Suprapubic skin (tissue), 4 donors: ENCODE measurements at regions not wholly inside any gene's neighbourhood (a gene's known extent, or its start where the extent isn't known, plus 50 kb on each side); places are given as distances from the start of the nearest gene placed in this dataset.

Source experiments
- DNase-seq, 2 donors: peaks; one replicate each; pipeline ENCODE4 v3.0.0-alpha.2; 2019; ENCODE audit warnings: low spot score in 2 of 2
- H3K27ac ChIP-seq: fragments of 200-600 bp; sonication (generic); one replicate; pipeline ENCODE4 v1.5.1; 2019
- H3K27me3 ChIP-seq: fragments of 200-600 bp; sonication (generic); one replicate; pipeline ENCODE4 v1.5.1; 2019
- H3K36me3 ChIP-seq: fragments of 200-600 bp; sonication (generic); one replicate; pipeline ENCODE4 v1.5.1; 2019
- H3K4me1 ChIP-seq: fragments of 200-600 bp; sonication (generic); one replicate; pipeline ENCODE4 v1.5.1; 2019
- H3K4me3 ChIP-seq: fragments of 200-600 bp; sonication (generic); one replicate; pipeline ENCODE4 v1.5.1; 2019; ENCODE audit warnings: mild to moderate bottlenecking
- H3K9me3 ChIP-seq: fragments of 200-600 bp; sonication (generic); one replicate; pipeline ENCODE4 v1.5.1; 2019
- EP300 ChIP-seq: sonication (generic); formaldehyde crosslinking; IDR thresholded peaks from one replicate; pipeline ENCODE4 v1.6.1; 2017; ENCODE audit warnings: antibody characterized with exemption
- POLR2A ChIP-seq, 2 donors: fragments of 450-650 bp; IDR thresholded peaks; one replicate each; pipeline ENCODE4 v1.6.1; 2017; ENCODE audit warnings: antibody characterized with exemption in 2 of 2, mild to moderate bottlenecking in 2 of 2, moderate library complexity in 2 of 2
- POLR2AphosphoS5 ChIP-seq, 3 donors: sonication (generic); formaldehyde crosslinking; IDR thresholded peaks; one replicate each; pipeline ENCODE4 v1.6.1; 2017; ENCODE audit warnings: antibody characterized with exemption in 3 of 3
- WGBS: methylation state at CpG from one replicate; pipeline ENCODE4 v1.1.5; 2018; 5-methylcytosine and 5-hydroxymethylcytosine counted together
- TF ChIP-seq, protein P1 (sequence below), 2 donors: fragments of 200-600 bp in 1 of 2; fragments of 450-650 bp in 1 of 2; sonication (generic) in 1 of 2; IDR thresholded peaks; one replicate each; pipeline ENCODE4 v1.5.1; 2016 to 2019; ENCODE audit warnings: antibody characterized with exemption in 2 of 2, mild to moderate bottlenecking in 1 of 2, moderate library complexity in 1 of 2

DNA sequence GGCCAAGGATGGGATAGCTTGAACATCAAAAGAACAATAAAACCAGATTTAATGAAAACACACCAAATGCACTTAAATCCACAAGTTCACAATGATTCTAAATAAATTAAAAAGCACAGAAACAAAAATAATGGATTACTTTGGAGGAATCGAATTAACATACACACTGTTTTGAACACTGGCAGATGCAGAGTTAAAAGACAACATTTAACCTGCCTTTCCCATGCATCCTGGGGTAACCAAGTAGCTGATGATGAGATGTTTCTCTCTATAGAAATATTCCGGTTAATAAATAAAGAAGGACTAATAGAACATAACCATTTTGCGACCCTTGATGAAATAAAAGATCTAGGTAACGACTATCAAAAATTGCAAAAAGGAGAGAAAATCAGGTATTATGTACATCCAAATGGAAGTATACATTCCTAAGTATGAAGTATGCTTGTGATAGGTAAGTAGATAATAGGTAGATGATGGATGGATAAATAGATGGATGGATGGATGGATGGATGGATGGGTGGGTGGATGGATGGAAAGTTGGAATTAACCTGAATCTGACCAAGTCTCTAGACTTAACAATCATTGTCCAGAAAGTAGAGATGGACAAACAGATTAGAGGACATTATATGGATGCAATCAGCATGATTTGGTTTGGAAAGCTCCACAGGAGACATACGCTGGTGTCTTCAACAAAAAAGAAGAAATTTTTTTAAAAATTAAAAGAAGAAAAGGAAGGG, 57.4 kb upstream of the MYCN start:
- H3K4me1 ChIP-seq, result no peaks in the 10 kb centered on the region
- 95% methylated on average over 5 of the region's 5 CpGs for WGBS
- no peak for DNase-seq
- no peaks in the 10 kb centered on the region for H3K27me3 ChIP-seq
- H3K4me3 ChIP-seq, result no peak overlapping the region
- TF ChIP-seq POLR2AphosphoS5 (IDR thresholded peaks at IDR 0.05), result no peak
- no peak for TF ChIP-seq POLR2A (IDR thresholded peaks at IDR 0.05)
- TF ChIP-seq, protein P1, sequence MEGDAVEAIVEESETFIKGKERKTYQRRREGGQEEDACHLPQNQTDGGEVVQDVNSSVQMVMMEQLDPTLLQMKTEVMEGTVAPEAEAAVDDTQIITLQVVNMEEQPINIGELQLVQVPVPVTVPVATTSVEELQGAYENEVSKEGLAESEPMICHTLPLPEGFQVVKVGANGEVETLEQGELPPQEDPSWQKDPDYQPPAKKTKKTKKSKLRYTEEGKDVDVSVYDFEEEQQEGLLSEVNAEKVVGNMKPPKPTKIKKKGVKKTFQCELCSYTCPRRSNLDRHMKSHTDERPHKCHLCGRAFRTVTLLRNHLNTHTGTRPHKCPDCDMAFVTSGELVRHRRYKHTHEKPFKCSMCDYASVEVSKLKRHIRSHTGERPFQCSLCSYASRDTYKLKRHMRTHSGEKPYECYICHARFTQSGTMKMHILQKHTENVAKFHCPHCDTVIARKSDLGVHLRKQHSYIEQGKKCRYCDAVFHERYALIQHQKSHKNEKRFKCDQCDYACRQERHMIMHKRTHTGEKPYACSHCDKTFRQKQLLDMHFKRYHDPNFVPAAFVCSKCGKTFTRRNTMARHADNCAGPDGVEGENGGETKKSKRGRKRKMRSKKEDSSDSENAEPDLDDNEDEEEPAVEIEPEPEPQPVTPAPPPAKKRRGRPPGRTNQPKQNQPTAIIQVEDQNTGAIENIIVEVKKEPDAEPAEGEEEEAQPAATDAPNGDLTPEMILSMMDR (IDR thresholded peaks at IDR 0.05), result no peak
- TF ChIP-seq EP300, result no peak
- no peaks in the 10 kb centered on the region for H3K36me3 ChIP-seq
- no peak overlapping the region for H3K27ac ChIP-seq
- no peaks in the 10 kb centered on the region for H3K9me3 ChIP-seq

DNA sequence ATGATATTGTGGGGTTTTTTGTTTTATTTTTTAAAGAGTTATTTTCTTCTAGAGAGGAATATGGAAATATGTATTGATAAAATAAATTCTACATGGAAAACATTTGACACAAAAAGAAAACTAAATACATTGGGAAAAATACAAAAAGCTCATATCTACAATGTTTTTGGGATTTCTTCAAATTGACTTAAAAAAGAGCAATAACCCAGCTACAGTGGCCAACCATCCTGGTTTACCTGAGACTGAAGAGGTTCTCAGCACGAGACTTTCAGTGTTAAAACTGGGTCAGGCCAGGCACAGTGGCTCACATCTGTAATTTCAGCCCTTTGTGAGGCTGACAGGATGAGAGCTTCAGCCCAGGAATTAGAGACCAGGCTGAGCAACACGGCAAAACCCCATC, 56.7 kb upstream of the MYCN start:
- 83% methylated on average over 2 of the region's 2 CpGs for WGBS
- Histone ChIP-seq H3K4me1 (no peaks in the 10 kb centered on the region), H3K9me3 (no peaks in the 10 kb centered on the region), H3K27ac (no peak overlapping the region), H3K36me3 (no peaks in the 10 kb centered on the region), H3K27me3 (no peaks in the 10 kb centered on the region), H3K4me3 (no peak overlapping the region)
- TF ChIP-seq POLR2A (IDR thresholded peaks at IDR 0.05) (no peak), EP300 (no peak), POLR2AphosphoS5 (IDR thresholded peaks at IDR 0.05) (no peak)
- TF ChIP-seq, protein P1 (IDR thresholded peaks at IDR 0.05), result no peak
- no peak for DNase-seq

DNA sequence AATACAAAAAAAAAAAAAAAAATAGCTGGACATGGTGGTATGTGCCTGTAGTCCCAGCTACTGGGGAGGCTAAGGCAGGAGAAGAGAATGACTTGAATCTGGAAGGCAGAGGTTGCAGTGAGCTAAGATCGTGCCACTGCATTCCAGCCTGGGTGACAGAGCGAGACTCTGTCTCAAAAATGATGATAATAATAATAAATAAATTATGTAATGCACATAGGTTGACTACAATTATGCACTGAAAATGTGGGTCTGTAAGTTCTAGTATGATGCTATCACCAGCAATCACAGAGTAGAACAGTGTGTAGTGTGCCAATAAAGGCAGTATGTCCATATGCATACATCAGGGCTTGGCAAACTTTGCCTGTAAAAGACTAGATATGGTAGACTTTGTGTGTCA, 55.6 kb upstream of the MYCN start:
- Histone ChIP-seq H3K4me1 (no peaks in the 10 kb centered on the region), H3K4me3 (no peak overlapping the region), H3K27me3 (no peaks in the 10 kb centered on the region), H3K36me3 (no peaks in the 10 kb centered on the region), H3K27ac (no peak overlapping the region), H3K9me3 (no peaks in the 10 kb centered on the region)
- TF ChIP-seq, protein P1 (IDR thresholded peaks at IDR 0.05), result no peak
- DNase-seq, result no peak
- 90% methylated on average over 2 of the region's 2 CpGs for WGBS

- TF ChIP-seq EP300 (no peak), POLR2A (IDR thresholded peaks at IDR 0.05) (no peak), POLR2AphosphoS5 (IDR thresholded peaks at IDR 0.05) (no peak)
- TF ChIP-seq, protein P1 (IDR thresholded peaks at IDR 0.05), result no peak
- Histone ChIP-seq H3K36me3 (no peaks in the 10 kb centered on the region), H3K27me3 (no peaks in the 10 kb centered on the region), H3K9me3 (no peaks in the 10 kb centered on the region), H3K4me1 (no peaks in the 10 kb centered on the region), H3K4me3 (no peak overlapping the region), H3K27ac (no peak overlapping the region)
- no peak for DNase-seq
- WGBS, result 69% methylated on average over 6 of the region's 6 CpGs
Observed at GRCh38 chr2:15886231-15886630, 54.1 kb upstream of the MYCN start.

DNA sequence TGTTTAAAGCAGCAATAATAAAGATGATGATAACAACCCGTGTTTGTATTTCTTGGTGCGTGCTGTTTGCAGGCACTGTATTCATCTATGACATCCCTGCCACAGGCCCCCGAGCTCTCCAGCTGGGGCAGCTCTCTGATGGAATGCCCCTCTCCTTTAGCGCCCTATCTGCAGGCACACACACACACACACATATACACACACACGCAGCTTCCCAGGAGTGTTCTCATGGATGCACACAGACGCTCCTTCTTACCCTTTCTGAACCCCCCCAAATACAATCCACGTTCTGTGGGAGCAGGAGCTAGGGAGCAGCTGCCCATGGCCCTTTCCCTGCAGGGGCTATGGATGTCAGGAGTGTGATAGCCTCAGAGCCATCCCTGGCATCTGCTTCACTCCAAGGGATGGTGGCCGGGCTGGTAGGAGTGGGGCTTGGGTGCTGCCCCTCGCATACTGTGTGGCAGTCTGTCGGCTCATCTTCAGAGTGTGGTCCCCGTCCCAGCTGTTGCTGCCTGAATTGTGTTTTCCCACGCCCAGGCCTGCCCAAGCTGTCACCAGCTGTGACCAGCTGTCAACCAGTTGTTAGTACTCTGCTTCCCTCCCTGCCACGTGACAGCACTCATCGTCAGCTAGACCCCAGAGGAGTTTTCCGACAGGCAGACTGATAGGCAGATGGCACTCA, 50.8 kb upstream of the MYCN start:
- no peak for DNase-seq

More for the DNA sequence above, 50.8 kb upstream of the MYCN start:
- Histone ChIP-seq H3K9me3 (no peaks in the 10 kb centered on the region), H3K4me3 (no peak overlapping the region), H3K27ac (no peak overlapping the region), H3K36me3 (no peaks in the 10 kb centered on the region), H3K27me3 (no peaks in the 10 kb centered on the region), H3K4me1 (no peaks in the 10 kb centered on the region)
- TF ChIP-seq EP300 (no peak), POLR2A (IDR thresholded peaks at IDR 0.05) (no peak), POLR2AphosphoS5 (IDR thresholded peaks at IDR 0.05) (no peak)
- TF ChIP-seq, protein P1 (IDR thresholded peaks at IDR 0.05), result no peak
- WGBS, result 65% methylated on average over 12 of the region's 15 CpGs
